GM19452 (cell line): ENCODE measurements at regions not wholly inside any gene's neighbourhood (a gene's known extent, or its start where the extent isn't known, plus 50 kb on each side); places are given as distances from the start of the nearest gene placed in this dataset.
"Not testable (repeated sequence)": the region's sequence is repeated elsewhere in the genome, so short reads cannot be mapped to it uniquely, and the experiment has no call there.

ENCODE experiments used
- ATAC-seq: cut with Tn5 transposase; IDR thresholded peaks from one replicate; pipeline ENCODE4 v1.9.1; 2021; ENCODE audit not compliant: unreplicated experiment

DNA sequence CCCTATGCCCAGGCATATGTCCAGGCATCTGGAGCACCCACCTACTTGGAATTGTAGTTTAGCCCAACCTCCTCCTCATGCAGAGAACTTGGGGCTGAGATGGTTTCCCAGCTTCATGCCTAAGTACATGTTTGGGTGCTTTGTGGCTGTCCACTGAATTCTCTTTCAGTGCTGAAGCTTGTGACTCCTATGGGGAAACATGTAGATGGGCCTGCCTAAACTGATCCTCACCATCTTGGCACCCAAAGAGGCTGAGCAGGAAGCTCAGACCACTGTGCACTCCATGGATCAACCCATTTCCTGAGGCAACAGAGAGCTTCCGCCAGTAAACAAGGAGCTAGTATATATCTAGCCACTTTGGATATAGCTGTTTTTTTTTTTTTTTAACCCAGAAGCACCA, 2733.7 kb downstream of the PCDH7 start:
- ATAC-seq: no peak

DNA sequence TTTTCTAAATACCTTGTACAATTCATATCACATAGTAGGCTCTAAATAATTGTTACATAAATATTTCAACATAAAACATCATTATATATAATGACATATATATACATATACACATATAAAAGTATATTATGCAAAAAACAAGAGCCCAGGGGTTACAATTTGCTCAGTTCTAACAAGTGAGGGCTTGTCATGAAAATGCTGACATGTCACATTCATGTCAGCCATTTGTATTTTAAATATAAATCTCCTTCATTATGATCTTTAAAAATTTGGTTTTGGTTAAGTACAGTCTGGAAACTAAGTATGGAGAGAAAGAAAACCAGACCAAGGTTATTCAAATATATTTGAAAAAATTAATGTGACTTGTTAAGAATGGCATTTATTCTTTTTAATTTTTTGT, 2745.4 kb downstream of the PCDH7 start:
- ATAC-seq: no peak

DNA sequence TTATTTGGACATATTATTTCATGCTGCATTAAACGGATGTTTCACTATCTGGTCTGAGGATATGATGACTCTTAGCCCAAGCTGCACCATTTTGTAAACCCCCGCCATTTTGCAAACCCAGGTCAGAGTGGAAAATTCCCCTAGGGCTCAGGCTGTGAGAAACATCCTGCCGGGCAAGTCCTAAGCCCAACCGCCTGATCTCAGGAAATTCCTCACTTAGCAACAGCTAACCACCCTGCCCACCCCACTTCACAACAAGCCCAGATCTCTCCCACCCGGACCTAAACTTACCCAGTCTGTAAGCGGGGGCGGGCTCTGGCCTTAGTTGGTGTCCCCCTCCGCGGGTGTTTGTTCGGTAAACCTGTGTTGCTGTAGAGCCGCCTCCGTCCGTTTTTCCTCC, 2747.1 kb downstream of the PCDH7 start:
- no peak for ATAC-seq

DNA sequence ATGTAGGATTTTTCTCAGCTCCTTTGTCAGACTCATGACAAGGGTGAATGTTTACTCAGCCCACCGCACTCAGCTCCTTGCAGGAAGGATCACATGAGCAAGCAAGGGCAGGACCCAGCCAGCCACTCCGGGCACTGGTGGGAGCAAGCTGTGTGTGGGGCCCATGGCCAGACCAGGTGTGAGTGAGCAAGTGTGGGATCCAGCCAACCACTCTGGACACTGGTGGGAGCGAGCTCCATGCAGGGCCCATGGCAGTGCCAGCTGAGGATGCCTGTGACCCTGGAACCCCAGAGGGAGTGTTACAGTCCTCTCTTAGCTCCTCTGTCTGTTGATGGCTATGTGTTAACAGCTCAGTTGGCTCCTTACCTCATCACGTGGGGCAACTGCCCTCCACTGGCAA, 2750.6 kb downstream of the PCDH7 start:
- ATAC-seq: no peak

DNA sequence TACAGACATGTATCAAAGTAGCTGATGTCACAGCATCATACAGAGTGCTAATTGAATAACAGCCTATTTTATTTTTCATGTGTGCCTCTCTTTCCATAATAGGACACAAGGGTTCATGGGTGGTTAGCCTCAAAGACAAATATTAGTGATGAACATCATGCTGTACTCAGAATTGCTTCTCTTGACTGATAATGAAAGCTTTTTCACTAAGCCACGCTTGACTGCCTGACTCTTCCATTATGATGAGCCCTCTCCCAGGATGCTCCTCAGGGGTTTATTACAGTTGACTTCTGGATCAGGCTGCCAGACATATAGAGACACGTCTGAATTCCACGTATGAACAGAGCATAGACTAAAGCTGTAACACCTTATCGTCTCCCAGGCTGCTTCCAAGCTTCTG, 2757.5 kb downstream of the PCDH7 start:
- ATAC-seq: no peak

DNA sequence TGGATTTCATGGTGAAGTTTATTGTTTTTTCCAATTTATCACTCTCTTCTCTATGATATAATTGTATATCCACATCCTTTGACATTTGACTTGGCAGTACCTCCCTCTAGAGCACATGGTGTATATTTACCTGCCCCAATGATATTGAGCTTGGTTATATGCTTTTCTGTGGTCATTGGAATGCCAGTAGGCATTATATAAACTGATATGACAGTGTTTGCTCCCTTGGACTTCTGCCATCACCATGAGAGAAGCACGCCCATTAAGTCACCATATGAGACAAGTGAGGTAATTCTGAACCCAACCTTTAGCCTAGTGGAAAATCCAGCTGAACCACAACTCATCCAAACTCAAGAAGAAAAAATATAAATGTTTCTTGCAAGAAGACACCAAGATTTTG, 2761.5 kb downstream of the ARAP2 start:
- no peak for ATAC-seq

DNA sequence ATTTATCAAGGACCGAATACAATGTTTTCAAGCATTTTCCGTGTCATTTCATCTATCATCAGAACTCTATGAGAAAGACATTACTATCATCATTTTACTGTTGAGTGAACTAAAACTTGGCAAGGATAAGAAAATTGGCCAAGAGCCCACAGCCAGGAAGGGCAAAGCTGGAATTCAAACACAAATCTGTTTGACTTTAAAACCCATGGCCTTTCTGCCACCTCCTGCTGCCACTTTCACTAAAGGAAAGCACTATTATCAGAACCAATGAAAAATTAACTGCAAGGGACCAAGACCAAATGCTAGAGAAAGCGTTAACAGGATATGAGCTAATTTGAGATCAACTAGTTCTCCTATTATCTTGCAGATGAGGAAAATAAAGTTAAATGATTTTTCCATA, 2759.2 kb downstream of the ARAP2 start:
- ATAC-seq: no peak

DNA sequence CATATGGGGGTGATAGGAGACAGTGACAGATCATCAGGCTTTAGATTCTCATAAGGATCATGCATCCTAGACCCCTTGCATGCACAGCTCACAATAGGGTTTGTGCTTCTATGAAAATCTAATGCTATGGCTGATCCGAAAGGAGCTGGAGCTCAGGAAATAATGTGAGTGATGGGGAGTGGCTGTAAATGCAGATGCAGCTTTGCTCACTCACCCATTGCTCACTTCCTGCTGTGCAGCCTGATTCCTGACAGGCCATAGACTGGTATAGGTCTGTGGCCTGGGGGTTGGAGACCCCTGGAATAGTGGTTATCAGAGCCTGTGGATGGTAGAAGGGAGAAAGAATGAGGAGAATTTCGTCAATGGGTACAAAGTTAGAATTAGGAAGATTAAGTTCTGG, 2751.1 kb downstream of the ARAP2 start:
- ATAC-seq: no peak

DNA sequence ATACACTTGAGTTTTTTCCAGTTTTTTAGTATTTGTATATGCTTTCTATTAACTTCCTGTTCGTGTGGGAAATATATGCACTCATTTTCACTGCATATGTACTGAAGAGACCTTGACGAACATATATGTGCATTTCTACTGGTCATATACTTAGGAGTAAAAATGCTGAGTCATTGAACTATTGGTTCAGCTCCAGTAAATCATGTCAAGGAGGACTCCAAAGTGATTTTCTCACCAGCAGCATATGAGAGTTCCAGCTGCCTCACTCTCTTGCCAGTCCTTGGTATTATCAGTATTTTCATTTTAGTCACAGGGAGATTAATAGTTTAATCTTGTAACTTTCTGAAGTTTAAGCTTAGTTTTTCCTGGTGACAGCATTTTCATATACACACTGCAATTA, 2750.2 kb downstream of the ARAP2 start:
- no peak for ATAC-seq

DNA sequence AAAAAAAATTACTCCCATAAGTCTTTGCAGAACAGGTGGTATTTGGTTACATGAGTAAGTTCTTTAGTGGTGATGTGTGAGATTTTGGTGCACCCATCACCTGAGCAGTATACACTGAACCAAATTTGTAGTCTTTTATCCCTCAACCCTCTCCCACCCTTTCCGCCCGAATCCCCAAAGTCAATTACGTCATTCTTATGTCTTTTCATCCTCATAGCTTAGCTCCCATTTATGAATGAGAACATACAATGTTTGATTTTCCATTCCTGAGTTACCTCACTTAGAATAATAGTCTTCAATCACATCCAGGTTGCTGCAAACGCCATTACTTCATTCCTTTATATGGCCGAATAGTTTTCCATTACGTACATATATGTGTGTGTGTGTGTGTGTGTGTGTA, 2742.7 kb downstream of the ARAP2 start:
- not testable (repeated sequence) for ATAC-seq

DNA sequence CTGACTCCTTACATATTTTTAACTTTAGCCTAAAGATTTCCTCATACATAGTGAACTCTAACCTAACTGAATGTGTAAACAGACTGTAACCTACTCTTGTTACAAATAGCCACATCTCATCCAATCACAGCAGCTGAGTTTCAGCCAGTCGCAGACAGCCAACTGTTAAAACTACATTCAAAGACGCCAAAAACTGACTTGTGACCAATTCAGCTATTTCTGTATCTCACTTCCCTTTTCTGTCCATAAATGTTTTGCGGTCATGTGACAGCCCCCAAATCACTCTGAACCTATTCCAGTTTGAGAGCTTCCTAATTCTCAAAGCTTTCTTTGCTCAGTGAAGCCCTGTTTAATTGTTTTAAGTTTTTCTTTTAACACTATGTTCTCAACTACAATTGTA, 2731.9 kb downstream of the ARAP2 start:
- ATAC-seq: no peak

DNA sequence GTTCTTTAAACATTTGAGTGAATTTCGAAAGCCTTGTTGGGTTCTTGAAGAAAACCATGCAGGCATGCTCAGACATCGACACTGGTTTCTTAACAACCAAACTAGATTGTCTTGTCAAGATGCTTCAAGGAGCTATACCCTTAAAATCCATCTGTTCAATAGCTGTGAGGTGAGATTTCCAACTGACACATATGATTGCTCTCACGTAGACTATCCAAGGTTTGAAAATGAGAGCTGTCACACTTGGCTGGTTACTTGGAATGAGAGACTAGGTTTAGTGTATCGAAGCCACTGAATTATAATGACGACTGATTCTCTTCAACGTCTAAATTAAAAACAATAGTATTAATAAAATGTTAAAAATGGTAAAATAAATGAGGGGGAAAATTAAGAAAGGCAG, 2725.5 kb downstream of the ARAP2 start:
- ATAC-seq: no peak

DNA sequence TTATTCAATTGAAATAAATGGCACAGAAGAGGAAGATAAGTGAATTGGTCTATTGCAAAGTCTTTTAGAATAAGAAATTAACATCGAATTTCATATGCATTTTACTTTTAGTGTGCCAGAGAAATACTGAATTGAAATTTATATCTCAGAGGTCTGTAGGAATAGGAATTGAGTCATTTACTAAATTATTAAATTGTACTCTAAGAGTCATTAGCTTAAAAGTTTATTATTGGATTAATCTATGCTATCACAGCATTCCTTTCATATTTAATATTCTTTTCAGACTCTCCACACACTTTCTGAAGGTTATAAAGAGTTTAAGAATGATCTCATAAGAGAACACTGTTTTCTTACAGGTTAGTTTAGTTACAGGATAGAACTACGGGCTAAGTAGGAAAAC, 2711.5 kb downstream of the ARAP2 start:
- ATAC-seq: no peak

DNA sequence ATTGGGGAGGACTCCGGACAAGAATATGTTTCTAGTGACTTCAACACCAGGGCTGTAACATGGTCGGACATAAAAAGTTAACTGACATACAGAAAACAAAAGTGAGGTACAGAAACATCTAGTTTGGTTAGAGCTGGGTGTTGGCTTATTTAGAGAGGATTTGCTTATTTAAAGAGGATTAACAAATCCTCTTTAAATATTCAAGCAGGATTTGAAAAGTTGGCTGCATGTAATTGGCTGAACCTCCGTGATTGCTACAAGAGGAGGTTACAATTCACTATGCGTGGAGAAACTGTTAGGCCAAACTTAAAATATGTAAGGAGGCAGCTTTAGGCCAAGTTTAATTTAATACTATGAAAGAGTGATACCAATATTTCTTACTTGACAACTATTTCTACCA, 2707.4 kb downstream of the ARAP2 start:
- no peak for ATAC-seq

DNA sequence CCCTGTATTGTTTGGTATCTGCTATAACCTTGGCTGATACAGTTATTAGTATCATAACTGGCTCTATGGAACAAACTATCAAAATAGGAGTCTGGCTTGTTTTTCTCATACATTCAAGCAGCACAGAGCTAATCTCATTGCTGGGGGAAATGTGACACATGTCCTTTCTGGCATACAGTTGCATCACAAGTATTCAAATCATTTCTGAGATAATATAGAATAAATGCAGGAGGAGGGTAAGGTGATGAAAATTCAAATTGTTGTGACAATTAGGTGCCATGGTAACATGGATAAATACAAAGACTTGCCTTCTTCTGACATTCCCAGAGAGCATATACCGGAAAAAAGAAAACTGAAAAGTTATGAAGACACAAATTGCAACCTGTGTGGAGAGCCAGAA, 2706.8 kb downstream of the ARAP2 start:
- no peak for ATAC-seq

DNA sequence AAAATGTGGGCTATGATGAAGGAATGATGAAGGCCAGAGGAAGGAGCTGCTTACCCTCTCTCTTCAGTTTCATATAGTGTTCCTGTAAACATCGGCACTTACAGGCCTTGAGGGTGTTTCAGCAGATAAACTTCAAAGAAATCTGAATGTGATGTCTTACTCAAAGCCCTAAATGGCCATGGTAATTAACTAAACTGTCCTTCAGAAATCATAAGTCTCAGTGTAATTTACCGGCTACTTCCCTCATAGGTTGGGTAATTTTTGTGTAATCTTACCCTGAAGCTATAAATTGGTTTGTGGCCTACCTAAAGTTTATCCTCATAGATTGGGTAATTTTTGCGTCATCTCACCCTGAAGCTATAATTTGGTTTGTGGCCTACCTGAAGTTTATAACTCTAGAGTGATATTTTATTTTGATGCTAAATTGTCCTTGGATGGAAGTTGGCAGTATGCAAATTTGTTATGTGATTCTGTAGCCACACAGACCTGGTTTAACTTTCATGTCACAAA, 2700.3 kb downstream of the ARAP2 start:
- no peak for ATAC-seq

DNA sequence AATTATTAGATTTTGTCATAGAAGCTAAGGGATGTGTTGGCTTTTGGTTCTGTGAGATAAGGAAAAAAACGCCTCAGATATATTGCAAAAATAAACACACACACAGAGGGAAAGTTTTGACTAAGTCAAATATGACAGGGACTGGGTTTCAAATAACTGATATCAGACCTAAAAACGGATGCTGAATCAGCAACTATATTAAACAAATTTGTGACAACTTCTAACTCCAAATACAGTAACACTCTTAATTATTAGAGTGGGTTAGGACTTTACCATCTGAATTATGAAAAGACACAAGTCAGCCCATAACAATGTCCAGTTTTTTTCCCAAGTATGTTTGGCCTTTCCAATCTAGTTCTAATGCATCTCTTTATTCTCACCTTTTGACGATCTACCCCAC, 2693.1 kb downstream of the ARAP2 start:
- no peak for ATAC-seq

DNA sequence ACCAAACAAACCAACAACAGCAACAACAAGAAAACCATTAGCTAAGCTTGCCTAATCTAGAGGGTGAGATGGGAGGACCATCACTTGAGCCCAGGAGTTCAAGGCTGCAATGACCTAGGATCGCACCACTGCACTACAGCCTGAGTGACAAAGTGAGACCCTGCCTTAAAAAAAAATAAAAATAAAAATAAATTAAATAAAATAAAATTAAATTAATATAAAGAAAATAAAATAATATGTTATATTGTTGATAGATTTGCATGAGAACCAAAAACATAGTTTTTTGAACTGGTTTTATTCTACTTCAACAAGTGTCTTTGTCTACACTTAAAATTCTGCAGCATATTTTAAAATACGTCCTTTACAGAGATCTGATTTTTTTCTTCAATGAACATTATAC, 2683.1 kb downstream of the ARAP2 start:
- no peak for ATAC-seq

DNA sequence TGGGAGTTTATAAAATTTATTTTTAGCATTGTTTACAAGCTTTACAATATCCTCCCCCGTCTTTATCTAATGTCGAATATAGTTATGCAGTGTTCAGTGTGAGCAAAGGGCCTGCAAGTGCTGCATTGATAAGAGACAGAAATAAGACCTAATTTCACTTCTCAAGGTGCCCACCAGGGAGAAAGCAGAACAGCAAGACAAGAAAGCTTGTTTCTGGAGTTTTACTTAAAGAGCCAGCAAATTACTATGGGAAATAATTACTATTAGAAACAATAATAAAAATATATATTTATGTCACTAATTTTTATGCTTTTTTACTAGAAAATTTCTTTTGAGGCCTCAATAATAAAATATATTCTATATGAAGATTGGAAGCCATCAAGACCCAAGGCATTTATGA, 2677.7 kb downstream of the ARAP2 start:
- no peak for ATAC-seq

DNA sequence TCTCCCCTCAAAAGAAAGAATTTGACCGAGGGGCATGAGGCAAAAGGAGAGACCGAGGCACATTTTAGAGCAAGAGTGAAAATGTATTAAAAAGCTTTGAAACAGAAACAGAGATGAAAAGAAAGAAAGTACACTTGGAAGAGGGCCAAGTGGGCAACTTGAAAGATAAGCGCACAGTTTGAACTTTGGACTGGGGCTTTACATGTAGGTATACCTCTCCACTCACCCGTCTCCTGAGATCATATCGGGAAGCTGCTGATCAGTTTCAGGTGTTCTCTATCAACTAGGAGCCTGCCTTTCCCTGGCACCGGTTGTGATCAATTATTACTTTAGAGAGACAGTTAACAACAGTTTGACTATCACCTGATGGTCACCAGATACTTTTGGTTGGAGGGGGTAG, 2666.5 kb downstream of the ARAP2 start:
- no peak for ATAC-seq

DNA sequence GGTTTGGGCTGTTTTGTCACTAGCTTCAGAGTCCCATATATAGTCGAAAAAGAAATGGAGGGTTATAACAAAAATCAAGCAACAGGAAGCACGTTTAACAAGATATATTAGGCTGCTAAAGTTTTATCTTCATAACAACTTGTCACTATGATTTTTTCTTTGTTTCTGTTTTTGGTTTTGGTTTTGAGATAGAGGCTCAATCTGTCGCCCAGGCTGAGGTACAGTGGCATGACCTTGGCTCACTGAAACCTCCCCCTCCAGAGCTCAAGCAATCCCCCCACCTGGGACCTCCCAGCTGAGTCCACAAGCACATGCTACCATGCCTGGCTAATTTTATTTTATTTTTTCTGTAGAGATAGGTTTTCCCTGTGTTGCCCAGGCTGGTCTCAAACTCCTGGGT, 2664.4 kb downstream of the ARAP2 start:
- no peak for ATAC-seq

DNA sequence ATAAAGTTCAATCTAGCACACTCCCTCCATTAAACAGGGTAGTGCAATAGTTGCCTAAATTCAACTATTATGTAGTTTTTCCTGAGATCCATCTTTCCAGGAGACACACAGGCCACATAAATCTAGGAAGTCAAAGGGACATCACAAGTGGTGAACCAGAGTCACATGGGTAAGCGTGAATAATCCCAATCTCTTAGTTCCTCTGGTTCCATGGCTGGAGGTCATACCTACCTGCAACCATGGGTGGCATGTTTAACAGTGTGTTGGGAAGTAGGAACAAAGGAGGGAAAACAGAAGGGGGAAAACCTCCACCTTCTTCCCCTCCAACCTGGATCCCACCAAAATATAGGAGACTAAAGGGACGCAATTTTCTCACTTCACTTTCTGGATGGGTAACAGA, 2651.6 kb downstream of the ARAP2 start:
- ATAC-seq: no peak

DNA sequence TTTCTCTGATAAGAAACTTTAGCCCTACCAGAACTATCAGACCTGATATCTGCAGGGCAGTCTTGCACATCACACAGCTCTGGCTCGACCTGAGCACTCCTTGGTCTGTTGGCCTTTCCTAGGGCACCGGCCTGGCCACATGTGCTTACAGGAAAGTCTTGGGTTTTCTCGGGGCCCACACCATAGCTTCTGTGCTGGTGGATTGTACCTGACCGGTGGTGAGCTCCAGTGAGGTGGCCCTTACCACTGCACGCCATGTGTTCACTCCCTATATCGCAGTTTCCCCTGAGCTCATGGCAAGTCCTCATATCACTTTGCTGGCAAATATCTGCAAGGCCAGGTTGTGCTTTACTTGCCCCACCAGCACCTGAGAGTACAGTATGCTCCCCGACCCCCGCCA, 2637.4 kb downstream of the ARAP2 start:
- ATAC-seq: no peak

DNA sequence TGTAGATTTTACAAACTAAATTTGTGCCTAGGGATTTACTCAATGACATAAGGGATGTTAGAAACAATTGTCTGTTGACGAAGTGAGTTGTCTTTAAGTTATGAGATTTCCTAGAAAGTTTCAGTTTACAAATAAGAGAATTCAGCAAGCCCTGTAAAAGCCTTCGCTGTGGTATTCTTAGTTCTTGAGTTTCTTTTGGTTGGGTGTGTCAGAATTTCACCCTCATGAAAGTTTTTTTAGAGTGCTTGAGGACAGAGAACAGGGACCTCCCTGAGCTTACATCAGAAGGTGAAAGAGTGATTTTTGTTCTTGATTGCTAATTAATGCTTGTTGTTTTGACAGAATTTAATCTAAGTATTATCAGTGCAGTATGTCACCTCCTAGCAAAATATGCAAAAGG, 2628.2 kb downstream of the ARAP2 start:
- ATAC-seq: no peak
